HUDEP-2 (cell line): ENCODE measurements at regions not wholly inside any gene's neighbourhood (a gene's known extent, or its start where the extent isn't known, plus 50 kb on each side); places are given as distances from the start of the nearest gene placed in this dataset.

Experiments used
- DNase-seq, 76 experiments: peaks; one replicate each; lab custom pipeline; 2025; ENCODE audit not compliant: unreplicated experiment in 76 of 76; lab: John Stamatoyannopoulos, UW

GRCh38 chr1:191551019-191551418 is 607.2 kb upstream of the RGS18 start:
- no peak for DNase-seq

- DNase-seq, result no peak
Observed at GRCh38 chr1:191558379-191558778, 599.9 kb upstream of the RGS18 start.

- DNase-seq, result no peak
Observed at GRCh38 chr1:191561276-191561675, 597.0 kb upstream of the RGS18 start.

DNA sequence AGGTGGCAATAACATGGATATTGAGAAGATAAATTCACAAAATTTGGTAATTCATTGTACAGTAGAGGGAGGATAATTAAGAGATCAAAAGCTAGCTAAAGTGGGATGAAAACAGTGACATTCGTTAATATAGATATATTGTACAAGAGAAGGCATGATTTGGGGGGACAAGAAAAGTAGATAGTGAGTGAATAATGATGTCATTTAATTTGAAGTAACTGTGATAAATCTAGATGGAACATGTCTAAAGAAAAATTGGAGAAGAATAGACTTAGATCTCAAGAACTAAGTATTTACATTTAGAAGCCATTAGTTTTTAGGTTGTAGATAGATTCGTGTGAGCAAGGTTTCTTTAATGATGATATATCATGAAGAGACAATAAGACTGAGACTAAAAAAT is 594.0 kb upstream of the RGS18 start:
- DNase-seq, result no peak

DNA sequence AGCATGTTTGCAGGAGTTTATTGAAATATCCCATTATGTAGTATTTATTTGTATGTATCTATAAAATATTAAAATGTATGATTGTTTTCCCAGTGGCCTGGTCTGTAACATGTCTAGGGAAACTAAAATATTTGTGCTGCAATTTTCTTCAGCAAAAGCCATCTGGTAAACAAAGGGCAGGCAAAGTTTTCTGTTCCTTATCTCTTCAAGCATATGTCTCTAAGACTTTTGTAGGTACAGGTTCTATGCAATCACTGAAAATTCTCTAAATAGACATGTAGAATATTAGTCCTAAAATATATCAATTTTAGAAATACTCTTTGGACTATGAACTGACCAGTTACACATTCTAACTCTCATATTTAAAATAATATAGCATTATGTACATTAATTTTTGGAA is 585.8 kb upstream of the RGS18 start:
- peak in 1 of 76 experiments; percentile 6 for DNase-seq

DNA sequence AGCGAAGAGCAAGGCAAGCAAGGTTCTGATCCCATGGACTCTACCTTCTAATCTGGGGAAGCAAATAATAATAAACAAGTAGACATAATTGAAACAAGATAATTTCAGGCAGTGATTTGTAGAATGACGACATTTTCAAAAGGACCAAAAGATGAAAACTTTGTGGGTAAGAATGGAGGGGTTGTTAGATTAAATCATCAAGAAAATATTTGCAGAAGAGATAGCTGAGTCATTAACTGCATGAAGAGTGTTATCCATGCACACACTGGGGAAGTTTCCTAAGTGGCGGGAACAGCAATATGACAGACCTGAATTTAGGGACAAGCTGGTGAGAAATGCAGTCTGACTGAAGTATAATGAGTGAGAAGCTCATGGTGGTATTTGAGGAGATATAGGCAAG is 583.1 kb upstream of the RGS18 start:
- no peak for DNase-seq

DNA sequence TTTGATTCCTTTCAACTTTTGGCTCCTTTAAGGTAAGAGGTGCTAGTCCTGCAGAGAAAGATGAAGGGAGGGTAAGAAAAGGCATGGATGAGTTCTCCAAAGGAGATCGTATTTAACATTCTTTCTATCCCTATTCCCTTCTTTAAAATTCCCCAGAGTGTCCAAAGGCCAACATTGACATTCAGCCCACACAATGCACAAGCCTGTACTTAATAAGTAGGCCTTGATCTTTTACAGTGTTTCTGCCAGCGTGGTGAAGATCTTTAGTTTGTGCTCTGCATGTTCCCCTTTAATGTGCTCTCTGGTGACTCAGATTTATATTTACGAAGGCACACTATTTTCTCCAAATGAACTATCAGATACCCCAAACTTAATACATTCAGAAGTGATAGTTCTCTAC is 582.5 kb upstream of the RGS18 start:
- no peak for DNase-seq

- no peak for DNase-seq
Observed at GRCh38 chr1:191577213-191577612, 581.0 kb upstream of the RGS18 start.

GRCh38 chr1:191578281-191578680 is 580.0 kb upstream of the RGS18 start:
- no peak for DNase-seq

GRCh38 chr1:191579019-191579418 is 579.2 kb upstream of the RGS18 start:
- DNase-seq, result no peak

DNA sequence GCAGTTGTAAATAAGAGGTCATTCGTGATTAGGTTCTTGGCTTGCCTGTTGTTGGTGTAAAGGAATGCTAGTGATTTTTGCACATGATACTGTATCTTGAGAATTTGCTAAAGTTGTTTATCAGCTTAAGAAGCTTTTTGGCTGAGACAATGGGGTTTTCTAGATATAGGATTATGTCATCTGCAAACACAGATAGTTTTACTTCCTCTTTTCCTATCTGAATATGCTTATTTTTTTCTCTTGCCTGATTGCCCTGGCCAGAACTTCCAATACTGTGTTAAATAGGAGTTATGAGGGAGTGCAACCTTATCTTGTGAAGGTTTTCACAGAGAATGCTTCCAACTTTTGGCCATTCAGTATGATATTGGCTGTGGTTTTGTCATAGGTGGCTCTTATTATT is 576.1 kb upstream of the RGS18 start:
- DNase-seq, result peak in 40 of 76 experiments; percentile 4 to 85 (median 50)

DNA sequence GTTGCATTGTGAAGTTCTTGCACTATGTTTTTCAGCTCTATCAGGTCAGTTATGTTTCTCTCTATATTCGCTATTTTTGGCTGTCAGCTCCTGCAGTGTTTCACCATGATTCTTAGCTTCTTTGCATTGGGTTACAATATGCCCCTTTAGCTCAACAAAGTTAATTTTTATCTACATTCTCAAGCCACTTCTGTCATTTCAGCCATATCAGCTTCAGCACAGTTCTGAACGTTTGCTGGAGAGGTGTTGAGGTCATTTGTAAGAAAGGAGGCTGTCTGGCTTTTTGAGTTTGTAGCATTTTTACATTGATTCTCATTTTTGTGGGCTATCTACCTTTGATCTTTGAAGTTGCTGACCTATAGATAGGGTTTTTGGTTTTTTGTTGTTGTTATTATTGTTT is 573.2 kb upstream of the RGS18 start:
- peak in 1 of 76 experiments; percentile 0 for DNase-seq

DNA sequence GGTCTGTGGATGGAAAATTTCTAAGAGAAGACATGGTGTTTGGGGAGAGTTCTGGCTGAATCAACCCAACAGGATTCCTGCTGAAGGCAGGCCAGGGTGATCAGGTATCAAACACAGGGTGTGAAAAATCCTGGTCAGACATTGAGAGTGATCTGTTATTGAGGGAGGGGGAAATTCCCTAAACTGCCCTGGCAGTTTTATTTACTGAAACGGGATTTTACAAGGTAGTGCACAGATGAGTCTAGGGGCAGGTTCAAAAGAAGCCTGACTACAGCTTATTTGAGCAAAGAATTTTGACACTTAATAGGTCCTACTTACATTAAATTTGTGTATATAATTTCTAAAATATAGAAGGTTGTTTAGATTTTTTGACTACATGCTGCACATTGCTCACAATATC is 569.4 kb upstream of the RGS18 start:
- no peak for DNase-seq

- no peak for DNase-seq
Observed at GRCh38 chr1:191589536-191589935, 568.7 kb upstream of the RGS18 start.

- DNase-seq, result no peak
Observed at GRCh38 chr1:191590578-191590977, 567.7 kb upstream of the RGS18 start.

- no peak for DNase-seq
Observed at GRCh38 chr1:191592039-191592438, 566.2 kb upstream of the RGS18 start.

GRCh38 chr1:191592907-191593306 is 565.4 kb upstream of the RGS18 start:
- no peak for DNase-seq

GRCh38 chr1:191595170-191595569 is 563.1 kb upstream of the RGS18 start:
- no peak for DNase-seq

- no peak for DNase-seq
Observed at GRCh38 chr1:191608367-191608766, 549.9 kb upstream of the RGS18 start.

GRCh38 chr1:191609305-191609704 is 549.0 kb upstream of the RGS18 start:
- no peak for DNase-seq

- no peak for DNase-seq
Observed at GRCh38 chr1:191615101-191615821, 543.0 kb upstream of the RGS18 start.

DNA sequence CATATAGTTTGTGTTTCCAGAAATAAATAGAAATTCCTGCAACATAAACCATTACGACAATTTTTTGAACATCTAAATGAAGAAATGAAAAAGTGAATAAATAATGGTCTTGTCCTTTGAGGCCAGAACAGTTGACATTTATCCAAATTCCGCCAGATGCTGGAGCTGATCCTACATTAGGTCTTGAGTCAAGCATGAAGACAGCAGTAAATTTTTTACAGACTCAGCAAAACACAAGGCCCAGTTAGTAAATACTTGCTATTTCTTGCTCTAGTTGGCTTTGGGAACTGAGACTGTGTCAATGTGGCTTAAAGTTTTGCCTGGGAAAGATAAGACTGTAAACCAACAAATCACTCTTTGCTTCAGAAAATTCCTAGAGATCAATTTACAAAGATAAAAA is 540.1 kb upstream of the RGS18 start:
- DNase-seq, result no peak

DNA sequence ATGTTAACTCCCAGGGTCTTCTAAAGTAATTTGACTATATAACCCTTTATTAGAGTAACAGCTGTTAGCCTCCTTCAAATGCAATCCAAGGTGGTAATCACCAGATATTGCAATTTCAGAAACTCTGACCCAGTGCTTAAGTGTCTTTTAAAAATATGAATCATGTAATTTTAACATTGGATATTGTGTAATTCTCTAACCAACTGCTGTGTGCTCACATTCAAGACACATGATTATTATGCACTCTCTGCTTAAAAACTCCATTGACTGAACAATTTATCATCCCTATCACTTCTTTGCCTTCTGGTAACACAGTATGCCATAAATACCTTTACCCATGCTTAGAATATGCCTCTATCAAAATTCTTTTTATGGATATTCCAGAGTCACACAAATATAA is 537.4 kb upstream of the RGS18 start:
- DNase-seq, result no peak
